ENCODE measurements at regions not wholly inside any gene's neighbourhood (a gene's known extent, or its start where the extent isn't known, plus 50 kb on each side); places are given as distances from the start of the nearest gene placed in this dataset.
"Not testable (repeated sequence)": the region's sequence is repeated elsewhere in the genome, so short reads cannot be mapped to it uniquely, and the experiment has no call there.

DNA sequence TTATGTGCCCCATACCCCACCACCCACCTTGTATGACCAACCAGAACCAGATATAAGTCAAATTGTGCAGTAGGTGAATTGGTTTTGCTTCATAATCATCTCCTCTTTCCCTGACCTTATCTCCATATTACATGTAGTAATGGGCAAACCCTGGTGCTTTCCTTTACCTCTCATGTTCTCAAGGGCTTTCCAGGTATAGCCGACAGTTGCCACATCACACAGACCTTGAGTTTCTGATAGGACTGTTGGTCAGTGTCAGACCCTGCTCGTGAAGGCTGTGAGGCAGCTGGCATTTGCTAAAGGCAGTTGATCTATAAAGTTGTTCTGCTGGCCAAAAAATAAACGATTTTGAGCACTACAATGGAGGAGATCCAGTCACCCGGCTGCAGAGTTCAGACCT lies 145.9 kb downstream of the ALX1 start:
- DNase-seq: no peak

GRCh38 chr12:85433148-85433547 lies 153.1 kb downstream of the ALX1 start:
- not testable (repeated sequence) for DNase-seq

GRCh38 chr12:85440271-85440670 lies 160.3 kb downstream of the ALX1 start:
- no peak for DNase-seq

DNA sequence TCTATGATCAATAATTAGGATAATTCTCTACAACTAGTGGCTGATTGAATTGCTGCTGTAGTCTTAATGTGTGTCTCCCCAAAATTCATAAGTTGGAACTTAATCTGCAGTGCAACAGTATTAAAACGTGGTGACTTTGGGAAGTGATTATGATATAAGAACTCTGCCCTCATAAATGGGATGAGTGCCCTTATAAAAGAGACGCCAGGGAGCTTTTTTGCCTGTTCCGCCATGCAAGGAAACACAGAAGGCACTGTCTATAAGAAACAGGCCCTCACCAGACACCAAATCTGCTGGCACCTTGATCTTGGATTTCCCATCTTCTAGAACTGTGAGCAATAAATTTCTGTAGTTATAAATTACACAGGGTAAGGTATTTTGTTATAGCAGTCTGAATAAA lies 161.0 kb downstream of the ALX1 start:
- DNase-seq: no peak

DNA sequence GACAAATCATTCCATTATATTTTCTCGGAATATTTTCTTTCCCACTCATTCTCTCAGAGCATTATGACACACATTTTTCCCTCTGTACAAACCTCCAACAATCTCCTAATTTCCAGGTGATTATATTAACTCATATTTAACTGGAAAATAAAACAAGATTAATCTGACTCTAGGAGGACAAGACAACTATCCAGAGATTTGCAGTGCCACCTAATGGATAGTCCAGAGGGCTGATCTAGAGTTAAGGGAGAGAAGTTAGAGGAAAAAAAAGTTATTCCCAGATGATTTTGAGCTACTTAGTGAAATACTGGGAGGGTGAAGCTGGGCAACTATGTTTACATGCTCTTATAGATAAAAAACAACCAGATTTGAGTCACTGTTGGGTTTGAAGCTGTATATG lies 161.7 kb downstream of the ALX1 start:
- DNase-seq: no peak

GRCh38 chr12:85445060-85445938 lies 165.3 kb downstream of the ALX1 start:
- DNase-seq: no peak

DNA sequence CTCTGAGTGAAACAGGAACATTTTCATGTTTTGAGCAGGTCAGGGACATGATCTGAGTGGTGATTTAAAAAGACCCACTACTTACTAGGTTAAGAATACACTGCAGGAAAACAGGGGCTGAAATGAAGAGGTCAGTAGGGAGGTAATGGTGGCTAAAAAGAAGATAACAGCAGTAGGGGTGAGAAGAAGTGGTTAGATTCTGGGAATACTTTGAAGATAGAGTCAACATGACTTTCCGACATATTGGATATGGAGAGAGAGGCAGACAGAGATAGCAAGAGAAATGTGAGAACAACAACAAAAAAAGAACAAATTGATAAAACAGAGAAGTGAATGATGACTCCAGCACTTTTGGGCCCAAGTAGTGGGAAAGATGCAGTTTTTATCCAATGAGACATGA lies 168.0 kb downstream of the ALX1 start:
- DNase-seq: no peak

DNA sequence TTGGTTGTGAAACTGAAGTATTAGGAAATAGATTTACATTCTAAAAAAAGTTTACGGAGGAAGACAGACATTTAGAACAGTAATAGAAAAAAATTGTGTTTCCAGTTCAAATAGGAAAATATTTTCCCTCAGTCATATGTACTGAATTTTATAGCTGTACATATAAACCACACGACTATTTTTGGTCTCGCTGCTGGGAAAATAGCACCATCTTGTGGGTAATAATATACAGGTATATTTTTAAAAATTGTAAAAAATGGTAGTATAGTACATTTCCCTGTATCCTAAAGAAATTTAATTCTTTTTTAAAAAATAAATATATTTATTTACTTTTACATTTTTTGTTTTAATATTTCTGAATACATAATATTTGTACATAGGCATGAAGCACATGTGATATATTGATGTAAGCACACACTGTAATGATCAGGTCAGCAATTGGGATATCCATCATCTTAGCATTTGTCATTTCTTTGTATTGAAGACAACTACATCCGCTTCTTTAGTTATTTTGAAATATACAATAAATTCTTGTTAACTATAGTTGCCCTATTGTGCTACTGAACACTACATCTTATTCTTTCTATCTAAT lies 168.6 kb downstream of the ALX1 start:
- no peak for DNase-seq

GRCh38 chr12:85457016-85457415 lies 177.0 kb downstream of the ALX1 start:
- no peak for DNase-seq

DNA sequence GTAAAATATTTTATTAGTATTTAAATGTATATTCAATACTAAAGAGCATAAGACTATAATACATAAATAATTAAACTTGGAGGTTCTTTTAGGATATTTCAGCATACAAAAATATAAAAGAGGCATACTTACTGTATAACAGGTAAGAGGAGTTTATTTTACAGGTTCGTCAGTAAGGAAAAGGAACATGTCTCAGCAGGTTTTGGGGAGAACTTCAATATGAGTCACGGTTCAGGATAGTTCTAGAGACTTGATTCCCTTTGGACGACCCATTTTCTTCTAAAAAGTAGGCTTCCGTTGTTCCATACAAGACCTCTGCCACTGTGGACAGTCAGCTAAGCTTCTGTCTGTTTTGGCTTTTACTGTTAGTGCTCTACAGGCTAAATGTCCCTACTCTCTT lies 181.1 kb downstream of the ALX1 start:
- no peak for DNase-seq

- no peak for DNase-seq
Measured at GRCh38 chr12:85462888-85463287, 182.9 kb downstream of the ALX1 start.

DNA sequence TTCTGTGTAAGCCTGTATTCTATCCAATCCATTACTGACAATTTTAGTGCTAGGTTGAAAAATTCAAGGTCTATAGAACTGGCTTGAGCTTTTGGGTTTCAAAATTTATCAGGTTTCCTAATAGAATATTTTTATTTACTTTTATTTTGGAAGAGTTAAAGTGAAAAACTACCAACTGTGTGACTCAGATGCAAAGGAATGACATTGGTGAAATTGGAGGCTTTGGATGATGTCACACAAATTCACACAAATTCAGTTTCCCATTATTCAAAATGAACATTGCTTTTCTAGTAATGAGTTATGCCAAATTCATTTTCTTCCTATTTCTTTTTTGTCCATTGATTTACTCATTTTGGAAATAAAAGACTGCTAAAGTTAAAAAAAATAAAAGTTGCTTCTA lies 186.9 kb downstream of the ALX1 start:
- DNase-seq: no peak

DNA sequence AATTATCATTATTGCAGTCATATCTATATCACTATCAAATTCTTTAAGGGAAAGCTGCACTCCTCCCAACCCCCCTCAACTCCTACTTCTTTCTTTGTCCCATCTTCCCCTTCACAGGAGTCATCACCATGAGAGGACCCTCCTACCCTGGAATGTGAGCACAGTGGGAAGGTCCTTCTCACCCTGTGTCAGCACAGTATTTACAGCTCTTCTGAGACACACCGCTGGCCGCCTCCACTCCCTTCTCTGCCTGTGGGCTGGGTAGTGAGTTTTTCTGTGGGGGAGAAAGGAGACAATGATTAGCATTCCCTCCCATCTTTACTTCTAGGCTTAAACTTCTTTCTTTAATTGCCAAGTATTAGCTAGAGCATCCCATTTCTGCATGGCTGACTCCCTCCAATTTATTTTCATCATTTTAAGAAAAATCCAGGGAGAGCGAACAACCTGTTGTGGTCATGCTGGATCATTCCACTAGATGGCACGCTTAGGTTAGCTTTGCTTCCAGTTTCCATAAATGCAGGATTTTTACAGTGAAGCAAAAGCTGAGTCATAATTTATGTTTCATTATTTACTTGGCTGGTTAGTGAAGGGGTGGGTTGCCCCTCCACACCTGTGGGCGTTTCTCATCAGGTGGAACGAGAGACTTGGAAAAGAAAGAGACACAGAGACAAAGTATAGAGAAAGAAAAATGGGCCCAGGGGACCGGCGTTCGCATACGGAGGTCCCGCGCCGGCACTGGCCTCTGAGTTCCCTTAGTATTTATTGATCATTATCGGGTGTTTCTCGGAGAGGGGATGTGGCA lies 188.5 kb downstream of the ALX1 start:
- DNase-seq: peak in 1 of 5 donors; percentile 32

DNA sequence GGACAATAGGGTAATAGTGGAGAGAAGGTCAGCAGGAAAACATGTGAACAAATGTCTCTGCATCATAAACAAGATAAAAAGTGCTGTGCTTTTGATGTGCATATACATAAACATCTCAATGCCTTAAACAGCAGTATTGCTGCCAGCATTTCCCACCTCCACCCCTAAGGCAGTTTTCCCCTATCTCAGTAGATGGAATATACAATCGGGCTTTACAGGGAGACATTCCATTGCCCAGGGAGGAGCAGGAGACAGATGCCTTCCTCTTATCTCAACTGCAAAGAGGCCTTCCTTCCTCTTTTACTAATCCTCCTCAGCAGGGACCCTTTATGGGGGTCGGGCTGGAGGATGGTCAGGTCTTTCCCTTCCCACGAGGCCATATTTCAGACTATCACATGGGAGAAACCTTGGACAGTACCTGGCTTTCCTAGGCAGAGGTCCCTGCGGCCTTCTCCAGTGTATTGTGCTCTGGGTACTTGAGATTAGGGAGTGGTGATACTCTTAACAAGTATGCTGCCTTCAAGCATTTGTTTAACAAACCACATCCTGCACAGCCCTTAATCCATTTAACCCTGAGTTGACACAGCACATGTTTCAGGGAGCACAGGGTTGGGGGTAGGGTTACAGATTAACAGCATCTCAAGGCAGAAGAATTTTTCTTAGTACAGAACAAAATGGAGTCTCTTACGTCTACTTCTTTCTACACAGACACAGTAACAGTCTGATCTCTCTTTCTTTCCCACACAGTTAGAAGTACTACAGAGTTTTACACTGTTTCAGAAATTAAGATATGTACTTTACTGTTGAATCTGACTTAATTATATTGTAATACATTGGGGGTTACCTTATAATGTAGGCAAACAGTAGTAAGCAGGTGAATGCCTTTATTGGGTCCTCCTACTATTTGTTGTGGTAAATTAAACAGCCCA lies 189.4 kb downstream of the ALX1 start:
- DNase-seq: not testable (repeated sequence)

- DNase-seq: not testable (repeated sequence)
Measured at GRCh38 chr12:85475277-85475676, 195.3 kb downstream of the ALX1 start.

DNA sequence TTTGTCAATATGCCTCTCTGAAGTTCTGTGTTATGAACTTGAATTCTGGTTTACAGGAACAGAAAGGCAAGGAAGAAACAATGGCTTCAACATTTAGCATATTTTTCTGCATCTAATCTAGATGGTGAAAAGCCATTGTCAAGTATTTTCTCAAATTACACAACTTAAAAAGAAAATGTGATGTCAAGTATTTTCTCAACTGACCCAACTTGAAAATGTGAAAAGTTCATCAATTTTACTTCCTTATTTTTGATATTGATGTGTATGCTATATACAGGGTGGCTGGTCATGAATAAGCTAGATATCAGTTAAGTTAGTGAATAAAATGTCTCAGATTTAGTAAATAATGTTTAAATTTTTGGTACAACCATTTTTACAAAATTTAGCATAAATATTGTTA lies 196.7 kb downstream of the ALX1 start:
- DNase-seq: no peak

- no peak for DNase-seq
Measured at GRCh38 chr12:85484387-85484786, 204.4 kb downstream of the ALX1 start.

GRCh38 chr12:85489194-85489593 lies 209.2 kb downstream of the ALX1 start:
- DNase-seq: no peak

DNA sequence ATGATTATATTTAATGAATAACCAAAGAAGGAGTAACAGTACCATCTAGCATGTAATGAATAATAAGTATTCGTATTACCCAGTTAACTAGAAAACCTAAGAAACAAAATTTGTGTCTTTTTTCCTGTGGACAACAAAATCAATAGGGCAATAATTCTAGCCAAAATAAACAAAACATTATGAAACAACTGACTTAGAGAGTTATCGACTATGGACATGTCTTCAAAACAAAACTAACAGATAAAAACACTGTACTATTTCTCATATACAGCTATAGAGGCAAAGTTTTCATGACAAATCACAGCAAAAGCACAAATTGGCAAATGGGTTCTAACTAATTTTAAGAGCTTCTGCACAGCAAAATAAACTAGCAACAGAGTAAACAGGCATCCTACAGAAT lies 224.1 kb downstream of the ALX1 start:
- DNase-seq: no peak

DNA sequence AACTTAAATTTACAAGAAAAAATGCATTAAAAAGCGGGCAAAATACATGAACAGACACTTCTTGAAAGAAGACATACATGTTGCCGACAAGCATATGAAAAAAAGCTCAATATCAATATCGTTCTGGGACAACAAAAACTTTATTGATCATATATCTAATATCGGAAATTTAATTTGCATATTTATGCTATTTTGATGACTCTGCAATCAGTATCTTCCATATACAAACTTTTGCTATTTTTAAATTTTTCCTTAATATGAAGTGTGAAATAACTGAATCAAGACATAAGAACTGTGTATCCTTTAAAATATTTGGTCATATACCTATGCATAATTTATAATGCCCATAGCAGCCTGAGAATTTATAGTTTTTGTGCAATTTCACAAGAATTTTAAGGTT lies 224.6 kb downstream of the ALX1 start:
- no peak for DNase-seq

- DNase-seq: no peak
Measured at GRCh38 chr12:85507456-85507855, 227.4 kb downstream of the ALX1 start.

DNA sequence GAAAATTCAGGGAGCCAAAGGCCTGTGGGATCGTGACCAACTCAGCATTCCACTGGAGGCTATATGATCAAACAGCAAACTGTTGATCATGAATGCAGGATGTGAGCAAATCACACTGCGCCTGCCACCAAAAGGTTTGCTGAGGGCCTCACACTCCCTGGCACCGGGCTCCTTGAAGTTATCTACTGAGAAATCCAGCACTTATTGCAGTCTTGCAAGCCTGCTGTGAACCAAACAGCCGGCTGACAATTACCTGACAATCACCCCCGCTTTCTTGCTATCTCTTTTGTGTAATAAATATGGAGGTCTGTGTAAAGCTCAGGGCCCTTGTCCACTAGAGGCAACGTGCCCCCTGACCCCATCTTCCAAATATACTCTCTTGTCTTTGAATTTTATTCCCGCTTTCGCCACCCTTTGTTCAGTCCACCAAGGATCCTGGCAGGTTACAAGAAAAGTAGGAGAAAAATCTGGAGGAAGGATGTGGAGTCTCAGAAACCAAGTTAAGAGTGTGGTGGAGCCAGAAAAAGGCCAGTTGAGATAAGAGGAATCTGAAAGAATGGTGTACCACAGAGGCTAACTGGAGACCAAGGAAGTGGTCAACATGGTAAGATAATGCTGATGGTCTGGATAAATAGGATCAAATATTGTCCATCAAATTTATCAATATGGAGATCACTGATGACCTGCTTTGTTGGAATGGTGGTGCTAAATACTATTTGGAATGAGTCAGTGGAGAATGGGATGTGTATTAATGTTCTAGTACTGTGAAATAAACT lies 229.2 kb downstream of the ALX1 start:
- DNase-seq: no peak

All from T-helper 1 cell (primary cell).